GM23338 (cell line): ENCODE measurements at regions not wholly inside any gene's neighbourhood (a gene's known extent, or its start where the extent isn't known, plus 50 kb on each side); places are given as distances from the start of the nearest gene placed in this dataset.

Experiments used
- ATAC-seq: fragments of 200-7000 bp; cut with Tn5 transposase; 3 replicates; pipeline ENCODE4 v1.9.1; 2020
- DNase-seq: peaks from one replicate; pipeline ENCODE4 v3.0.0-alpha.2; 2015; ENCODE audit warnings: low spot score
- H2AFZ ChIP-seq: fragments of 200-600 bp; sonication (generic); 2 replicates; pipeline ENCODE4 v1.8.0; 2016; ENCODE audit warnings: antibody characterized with exemption, mild to moderate bottlenecking, moderate library complexity
- H3F3A ChIP-seq: fragments of 200-600 bp; sonication (generic); replicated peaks from 2 replicates; pipeline ENCODE4 v1.8.0; 2017; ENCODE audit warnings: antibody characterized with exemption, mixed run types, low read depth
- H3K27ac ChIP-seq: fragments of 200-600 bp; sonication (generic); 2 replicates; pipeline ENCODE4 v1.6.1; 2016; ENCODE audit warnings: low read depth
- H3K27me3 ChIP-seq: fragments of 200-600 bp; sonication (generic); 2 replicates; pipeline ENCODE4 v1.8.0; 2016; ENCODE audit warnings: mild to moderate bottlenecking, mixed run types, moderate library complexity; ENCODE audit not compliant: insufficient read depth
- H3K36me3 ChIP-seq: fragments of 200-600 bp; sonication (generic); 2 replicates; pipeline ENCODE4 v1.8.0; 2016; ENCODE audit warnings: mild to moderate bottlenecking; ENCODE audit not compliant: insufficient read depth
- H3K4me1 ChIP-seq: fragments of 200-600 bp; sonication (generic); 2 replicates; pipeline ENCODE4 v1.8.0; 2016; ENCODE audit warnings: mild to moderate bottlenecking, moderate library complexity; ENCODE audit not compliant: insufficient read depth
- H3K4me2 ChIP-seq: fragments of 200-600 bp; sonication (generic); 2 replicates; pipeline ENCODE4 v1.7.1; 2017; ENCODE audit warnings: mixed run types
- H3K4me3 ChIP-seq: fragments of 200-600 bp; sonication (generic); 2 replicates; pipeline ENCODE4 v1.6.1; 2016; ENCODE audit warnings: mixed run types
- H3K79me2 ChIP-seq: fragments of 200-600 bp; sonication (generic); replicated peaks from 2 replicates; pipeline ENCODE4 v1.8.0; 2017; ENCODE audit warnings: mild to moderate bottlenecking; ENCODE audit not compliant: insufficient read depth
- H3K9me2 ChIP-seq: fragments of 200-600 bp; sonication (generic); 2 replicates; pipeline ENCODE4 v1.8.0; 2017; ENCODE audit not compliant: insufficient read depth
- H4K20me1 ChIP-seq: fragments of 200-600 bp; sonication (generic); replicated peaks from 2 replicates; pipeline ENCODE4 v1.8.0; 2017; ENCODE audit warnings: mild to moderate bottlenecking; ENCODE audit not compliant: insufficient read depth
- H3K27ac Mint-ChIP-seq: 2 replicates; pipeline ENCODE4 v1.8.0; 2020; ENCODE audit warnings: inconsistent platforms, mild to moderate bottlenecking, moderate library complexity, mixed read lengths
- H3K27me3 Mint-ChIP-seq: 3 replicates; pipeline ENCODE4 v1.8.0; 2022; ENCODE audit warnings: low read depth, mild to moderate bottlenecking, moderate library complexity, mixed read lengths, inconsistent platforms; ENCODE audit not compliant: insufficient read depth, poor library complexity
- H3K36me3 Mint-ChIP-seq: 3 replicates; pipeline ENCODE4 v1.8.0; 2021; ENCODE audit warnings: low read depth, mild to moderate bottlenecking, inconsistent platforms, moderate library complexity, mixed read lengths
- H3K4me1 Mint-ChIP-seq: 3 replicates; pipeline ENCODE4 v1.8.0; 2020; ENCODE audit warnings: mild to moderate bottlenecking, inconsistent platforms, mixed read lengths
- H3K4me3 Mint-ChIP-seq: 3 replicates; pipeline ENCODE4 v1.8.0; 2021; ENCODE audit warnings: moderate library complexity, mild to moderate bottlenecking, inconsistent platforms, mixed read lengths
- H3K9me3 Mint-ChIP-seq: 3 replicates; pipeline ENCODE4 v1.8.0; 2020; ENCODE audit warnings: moderate library complexity, mild to moderate bottlenecking, inconsistent platforms, mixed read lengths
- CREB1 ChIP-seq: fragments of 250-450 bp; sonication (Bioruptor Pico); IDR thresholded peaks from 2 replicates; pipeline ENCODE4 v1.5.0; 2020; ENCODE audit warnings: low read depth, mild to moderate bottlenecking, moderate library complexity
- EZH2 ChIP-seq: fragments of 200-600 bp; sonication (generic); IDR thresholded peaks from one replicate; pipeline ENCODE4 v1.8.0; 2017; ENCODE audit warnings: antibody characterized with exemption, mild to moderate bottlenecking, low read depth; ENCODE audit not compliant: unreplicated experiment
- EZH2phosphoT487 ChIP-seq: fragments of 200-600 bp; sonication (generic); IDR thresholded peaks from one replicate; pipeline ENCODE4 v1.8.1; 2018; ENCODE audit warnings: antibody characterized with exemption; ENCODE audit not compliant: unreplicated experiment
- JUNB ChIP-seq: IDR thresholded peaks from one replicate; pipeline ENCODE4 v1.6.1; 2016; ENCODE audit warnings: antibody characterized with exemption; ENCODE audit not compliant: unreplicated experiment
- NANOG ChIP-seq: IDR thresholded peaks from 2 replicates; pipeline ENCODE4 v1.6.1; 2016; ENCODE audit warnings: antibody characterized with exemption, borderline replicate concordance
- POLR2AphosphoS5 ChIP-seq: IDR thresholded peaks from 2 replicates; pipeline ENCODE4 v1.6.1; 2016; ENCODE audit warnings: antibody characterized with exemption, low read depth
- STAT1 ChIP-seq: IDR thresholded peaks from one replicate; pipeline ENCODE4 v1.6.1; 2016; ENCODE audit warnings: antibody characterized with exemption; ENCODE audit not compliant: unreplicated experiment
- ZNF114 ChIP-seq: fragments of 250-450 bp; sonication (Bioruptor Pico); IDR thresholded peaks from 2 replicates; pipeline ENCODE4 v1.5.0; 2020; ENCODE audit warnings: mild to moderate bottlenecking, moderate library complexity
- ZNF331 ChIP-seq: fragments of 250-450 bp; sonication (Bioruptor Pico); IDR thresholded peaks from 2 replicates; pipeline ENCODE4 v1.5.0; 2020; ENCODE audit warnings: low read depth, mild to moderate bottlenecking, moderate library complexity
- TF ChIP-seq, protein P1 (sequence below): IDR thresholded peaks from one replicate; pipeline ENCODE4 v1.6.1; 2018; ENCODE audit warnings: antibody characterized with exemption; ENCODE audit not compliant: unreplicated experiment
- TF ChIP-seq, protein P2 (sequence below): IDR thresholded peaks from 2 replicates; pipeline ENCODE4 v1.6.1; 2016; ENCODE audit warnings: antibody characterized with exemption
- TF ChIP-seq, protein P3 (sequence below): fragments of 250-450 bp; sonication (Bioruptor Pico); IDR thresholded peaks from 2 replicates; pipeline ENCODE4 v1.5.0; 2020; ENCODE audit warnings: mild to moderate bottlenecking, moderate library complexity
- TF ChIP-seq, protein P4 (sequence below), 2 experiments: fragments of 200-600 bp in 1 of 2; sonication (generic) in 1 of 2; conservative IDR thresholded peaks; 2 replicates each; pipeline versions ENCODE4 v1.5.1 to v1.6.1; 2016 to 2017; ENCODE audit warnings: antibody characterized with exemption in 2 of 2, low read depth in 2 of 2, mild to moderate bottlenecking in 2 of 2, moderate library complexity in 1 of 2

DNA sequence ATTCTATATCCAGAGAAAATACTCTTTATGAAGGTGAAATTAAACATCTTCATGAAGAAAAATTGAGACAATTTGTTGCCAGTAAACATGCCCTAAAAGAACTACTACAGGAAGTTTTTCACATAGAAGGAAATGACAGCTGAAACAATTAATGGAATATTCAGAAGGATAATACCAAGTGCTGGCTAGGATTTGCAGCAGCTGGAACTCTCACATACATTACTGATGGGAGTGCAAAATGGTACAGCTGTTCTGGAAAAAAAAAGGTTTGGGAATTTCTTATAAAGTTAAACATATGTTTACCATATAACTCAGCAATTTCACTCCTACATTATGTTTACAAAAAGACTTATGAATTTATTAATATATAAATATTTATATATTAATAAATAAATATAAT is 193.2 kb upstream of the FAT4 start (continued):
- TF ChIP-seq POLR2AphosphoS5, result no peak

DNA sequence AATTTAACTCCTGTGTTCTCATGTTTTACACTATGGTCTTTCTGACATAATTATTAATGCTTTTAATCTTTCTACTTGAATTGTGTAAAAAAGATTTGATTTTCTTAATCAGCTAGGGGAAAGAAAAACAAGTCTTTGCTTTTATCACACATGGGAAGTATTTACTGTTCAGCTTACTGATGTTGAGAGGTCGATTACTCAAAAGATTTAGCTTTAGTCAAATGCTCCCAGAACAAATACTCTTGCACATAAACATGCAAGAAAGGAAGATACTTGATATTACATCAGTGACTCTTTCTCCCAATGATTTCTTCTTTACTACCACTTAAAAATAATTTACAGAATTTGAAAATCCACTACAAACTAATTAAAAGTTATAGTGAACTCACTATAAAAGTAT is 198.3 kb upstream of the FAT4 start:
- no peak for ATAC-seq
- no peak for DNase-seq

More for the DNA sequence above, 198.3 kb upstream of the FAT4 start:
- Histone ChIP-seq H3K4me2 (no peak overlapping the region), H3K27ac (no peak overlapping the region), H3K4me1 (0 out of 2 replicates have a peak, but pooled peaks cover 3% of the 10 kb centered on the region), H2AFZ (no peak overlapping the region), H3F3A (no peaks in the 10 kb centered on the region), H3K36me3 (no peaks in the 10 kb centered on the region), H3K27me3 (no peaks in the 10 kb centered on the region), H3K4me3 (no peak overlapping the region), H3K79me2 (no peaks in the 10 kb centered on the region), H3K9me2 (no peaks in the 10 kb centered on the region), H4K20me1 (no peaks in the 10 kb centered on the region)
- Mint-ChIP-seq H3K27ac (no peak overlapping the region), H3K4me3 (no peak overlapping the region), H3K4me1 (peaks cover 11% of the 10 kb centered on the region), H3K9me3 (no peaks in the 10 kb centered on the region), H3K36me3 (no peaks in the 10 kb centered on the region), H3K27me3 (no peaks in the 10 kb centered on the region)
- no peak for TF ChIP-seq ZNF331 (CRISPR knock-in tag)
- TF ChIP-seq ZNF114 (CRISPR knock-in tag), result no peak
- no peak for TF ChIP-seq EZH2
- TF ChIP-seq STAT1, result no peak
- TF ChIP-seq JUNB, result no peak
- TF ChIP-seq POLR2AphosphoS5, result no peak
- TF ChIP-seq, protein P1, sequence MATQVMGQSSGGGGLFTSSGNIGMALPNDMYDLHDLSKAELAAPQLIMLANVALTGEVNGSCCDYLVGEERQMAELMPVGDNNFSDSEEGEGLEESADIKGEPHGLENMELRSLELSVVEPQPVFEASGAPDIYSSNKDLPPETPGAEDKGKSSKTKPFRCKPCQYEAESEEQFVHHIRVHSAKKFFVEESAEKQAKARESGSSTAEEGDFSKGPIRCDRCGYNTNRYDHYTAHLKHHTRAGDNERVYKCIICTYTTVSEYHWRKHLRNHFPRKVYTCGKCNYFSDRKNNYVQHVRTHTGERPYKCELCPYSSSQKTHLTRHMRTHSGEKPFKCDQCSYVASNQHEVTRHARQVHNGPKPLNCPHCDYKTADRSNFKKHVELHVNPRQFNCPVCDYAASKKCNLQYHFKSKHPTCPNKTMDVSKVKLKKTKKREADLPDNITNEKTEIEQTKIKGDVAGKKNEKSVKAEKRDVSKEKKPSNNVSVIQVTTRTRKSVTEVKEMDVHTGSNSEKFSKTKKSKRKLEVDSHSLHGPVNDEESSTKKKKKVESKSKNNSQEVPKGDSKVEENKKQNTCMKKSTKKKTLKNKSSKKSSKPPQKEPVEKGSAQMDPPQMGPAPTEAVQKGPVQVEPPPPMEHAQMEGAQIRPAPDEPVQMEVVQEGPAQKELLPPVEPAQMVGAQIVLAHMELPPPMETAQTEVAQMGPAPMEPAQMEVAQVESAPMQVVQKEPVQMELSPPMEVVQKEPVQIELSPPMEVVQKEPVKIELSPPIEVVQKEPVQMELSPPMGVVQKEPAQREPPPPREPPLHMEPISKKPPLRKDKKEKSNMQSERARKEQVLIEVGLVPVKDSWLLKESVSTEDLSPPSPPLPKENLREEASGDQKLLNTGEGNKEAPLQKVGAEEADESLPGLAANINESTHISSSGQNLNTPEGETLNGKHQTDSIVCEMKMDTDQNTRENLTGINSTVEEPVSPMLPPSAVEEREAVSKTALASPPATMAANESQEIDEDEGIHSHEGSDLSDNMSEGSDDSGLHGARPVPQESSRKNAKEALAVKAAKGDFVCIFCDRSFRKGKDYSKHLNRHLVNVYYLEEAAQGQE, result no peak
- no peak for TF ChIP-seq EZH2phosphoT487
- TF ChIP-seq, protein P2, sequence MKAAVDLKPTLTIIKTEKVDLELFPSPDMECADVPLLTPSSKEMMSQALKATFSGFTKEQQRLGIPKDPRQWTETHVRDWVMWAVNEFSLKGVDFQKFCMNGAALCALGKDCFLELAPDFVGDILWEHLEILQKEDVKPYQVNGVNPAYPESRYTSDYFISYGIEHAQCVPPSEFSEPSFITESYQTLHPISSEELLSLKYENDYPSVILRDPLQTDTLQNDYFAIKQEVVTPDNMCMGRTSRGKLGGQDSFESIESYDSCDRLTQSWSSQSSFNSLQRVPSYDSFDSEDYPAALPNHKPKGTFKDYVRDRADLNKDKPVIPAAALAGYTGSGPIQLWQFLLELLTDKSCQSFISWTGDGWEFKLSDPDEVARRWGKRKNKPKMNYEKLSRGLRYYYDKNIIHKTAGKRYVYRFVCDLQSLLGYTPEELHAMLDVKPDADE, result no peak
- TF ChIP-seq, protein P3, sequence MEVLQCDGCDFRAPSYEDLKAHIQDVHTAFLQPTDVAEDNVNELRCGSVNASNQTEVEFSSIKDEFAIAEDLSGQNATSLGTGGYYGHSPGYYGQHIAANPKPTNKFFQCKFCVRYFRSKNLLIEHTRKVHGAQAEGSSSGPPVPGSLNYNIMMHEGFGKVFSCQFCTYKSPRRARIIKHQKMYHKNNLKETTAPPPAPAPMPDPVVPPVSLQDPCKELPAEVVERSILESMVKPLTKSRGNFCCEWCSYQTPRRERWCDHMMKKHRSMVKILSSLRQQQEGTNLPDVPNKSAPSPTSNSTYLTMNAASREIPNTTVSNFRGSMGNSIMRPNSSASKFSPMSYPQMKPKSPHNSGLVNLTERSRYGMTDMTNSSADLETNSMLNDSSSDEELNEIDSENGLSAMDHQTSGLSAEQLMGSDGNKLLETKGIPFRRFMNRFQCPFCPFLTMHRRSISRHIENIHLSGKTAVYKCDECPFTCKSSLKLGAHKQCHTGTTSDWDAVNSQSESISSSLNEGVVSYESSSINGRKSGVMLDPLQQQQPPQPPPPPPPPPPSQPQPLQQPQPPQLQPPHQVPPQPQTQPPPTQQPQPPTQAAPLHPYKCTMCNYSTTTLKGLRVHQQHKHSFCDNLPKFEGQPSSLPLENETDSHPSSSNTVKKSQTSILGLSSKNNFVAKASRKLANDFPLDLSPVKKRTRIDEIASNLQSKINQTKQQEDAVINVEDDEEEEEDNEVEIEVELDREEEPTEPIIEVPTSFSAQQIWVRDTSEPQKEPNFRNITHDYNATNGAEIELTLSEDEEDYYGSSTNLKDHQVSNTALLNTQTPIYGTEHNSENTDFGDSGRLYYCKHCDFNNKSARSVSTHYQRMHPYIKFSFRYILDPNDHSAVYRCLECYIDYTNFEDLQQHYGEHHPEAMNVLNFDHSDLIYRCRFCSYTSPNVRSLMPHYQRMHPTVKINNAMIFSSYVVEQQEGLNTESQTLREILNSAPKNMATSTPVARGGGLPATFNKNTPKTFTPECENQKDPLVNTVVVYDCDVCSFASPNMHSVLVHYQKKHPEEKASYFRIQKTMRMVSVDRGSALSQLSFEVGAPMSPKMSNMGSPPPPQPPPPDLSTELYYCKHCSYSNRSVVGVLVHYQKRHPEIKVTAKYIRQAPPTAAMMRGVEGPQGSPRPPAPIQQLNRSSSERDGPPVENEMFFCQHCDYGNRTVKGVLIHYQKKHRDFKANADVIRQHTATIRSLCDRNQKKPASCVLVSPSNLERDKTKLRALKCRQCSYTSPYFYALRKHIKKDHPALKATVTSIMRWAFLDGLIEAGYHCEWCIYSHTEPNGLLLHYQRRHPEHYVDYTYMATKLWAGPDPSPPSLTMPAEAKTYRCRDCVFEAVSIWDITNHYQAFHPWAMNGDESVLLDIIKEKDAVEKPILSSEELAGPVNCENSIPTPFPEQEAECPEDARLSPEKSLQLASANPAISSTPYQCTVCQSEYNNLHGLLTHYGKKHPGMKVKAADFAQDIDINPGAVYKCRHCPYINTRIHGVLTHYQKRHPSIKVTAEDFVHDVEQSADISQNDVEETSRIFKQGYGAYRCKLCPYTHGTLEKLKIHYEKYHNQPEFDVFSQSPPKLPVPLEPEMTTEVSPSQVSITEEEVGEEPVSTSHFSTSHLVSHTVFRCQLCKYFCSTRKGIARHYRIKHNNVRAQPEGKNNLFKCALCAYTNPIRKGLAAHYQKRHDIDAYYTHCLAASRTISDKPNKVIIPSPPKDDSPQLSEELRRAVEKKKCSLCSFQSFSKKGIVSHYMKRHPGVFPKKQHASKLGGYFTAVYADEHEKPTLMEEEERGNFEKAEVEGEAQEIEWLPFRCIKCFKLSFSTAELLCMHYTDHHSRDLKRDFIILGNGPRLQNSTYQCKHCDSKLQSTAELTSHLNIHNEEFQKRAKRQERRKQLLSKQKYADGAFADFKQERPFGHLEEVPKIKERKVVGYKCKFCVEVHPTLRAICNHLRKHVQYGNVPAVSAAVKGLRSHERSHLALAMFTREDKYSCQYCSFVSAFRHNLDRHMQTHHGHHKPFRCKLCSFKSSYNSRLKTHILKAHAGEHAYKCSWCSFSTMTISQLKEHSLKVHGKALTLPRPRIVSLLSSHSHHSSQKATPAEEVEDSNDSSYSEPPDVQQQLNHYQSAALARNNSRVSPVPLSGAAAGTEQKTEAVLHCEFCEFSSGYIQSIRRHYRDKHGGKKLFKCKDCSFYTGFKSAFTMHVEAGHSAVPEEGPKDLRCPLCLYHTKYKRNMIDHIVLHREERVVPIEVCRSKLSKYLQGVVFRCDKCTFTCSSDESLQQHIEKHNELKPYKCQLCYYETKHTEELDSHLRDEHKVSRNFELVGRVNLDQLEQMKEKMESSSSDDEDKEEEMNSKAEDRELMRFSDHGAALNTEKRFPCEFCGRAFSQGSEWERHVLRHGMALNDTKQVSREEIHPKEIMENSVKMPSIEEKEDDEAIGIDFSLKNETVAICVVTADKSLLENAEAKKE (CRISPR knock-in tag), result no peak
- TF ChIP-seq, protein P4, sequence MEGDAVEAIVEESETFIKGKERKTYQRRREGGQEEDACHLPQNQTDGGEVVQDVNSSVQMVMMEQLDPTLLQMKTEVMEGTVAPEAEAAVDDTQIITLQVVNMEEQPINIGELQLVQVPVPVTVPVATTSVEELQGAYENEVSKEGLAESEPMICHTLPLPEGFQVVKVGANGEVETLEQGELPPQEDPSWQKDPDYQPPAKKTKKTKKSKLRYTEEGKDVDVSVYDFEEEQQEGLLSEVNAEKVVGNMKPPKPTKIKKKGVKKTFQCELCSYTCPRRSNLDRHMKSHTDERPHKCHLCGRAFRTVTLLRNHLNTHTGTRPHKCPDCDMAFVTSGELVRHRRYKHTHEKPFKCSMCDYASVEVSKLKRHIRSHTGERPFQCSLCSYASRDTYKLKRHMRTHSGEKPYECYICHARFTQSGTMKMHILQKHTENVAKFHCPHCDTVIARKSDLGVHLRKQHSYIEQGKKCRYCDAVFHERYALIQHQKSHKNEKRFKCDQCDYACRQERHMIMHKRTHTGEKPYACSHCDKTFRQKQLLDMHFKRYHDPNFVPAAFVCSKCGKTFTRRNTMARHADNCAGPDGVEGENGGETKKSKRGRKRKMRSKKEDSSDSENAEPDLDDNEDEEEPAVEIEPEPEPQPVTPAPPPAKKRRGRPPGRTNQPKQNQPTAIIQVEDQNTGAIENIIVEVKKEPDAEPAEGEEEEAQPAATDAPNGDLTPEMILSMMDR (conservative IDR thresholded peaks at IDR 0.05; ENCODE audit: low read depth in 2 of 2), result no peak
- TF ChIP-seq NANOG, result no peak
- TF ChIP-seq CREB1 (CRISPR knock-in tag), result no peak
